B cell (primary cell): ENCODE measurements at regions not wholly inside any gene's neighbourhood (a gene's known extent, or its start where the extent isn't known, plus 50 kb on each side); places are given as distances from the start of the nearest gene placed in this dataset.

ENCODE experiments used
- ATAC-seq: fragments of 200-7000 bp; cut with Tn5 transposase; one replicate; pipeline ENCODE4 v1.10.0; 2021; ENCODE audit warnings: low read depth, mild to moderate bottlenecking, moderate number of reproducible peaks, moderate library complexity
- CTCF ChIA-PET: fragments of 350-600 bp; sonication (Branson Sonifier 250); formaldehyde crosslinking; loops from one replicate; lab custom pipeline; 2021; ENCODE audit warnings: antibody characterized with exemption, inconsistent platforms; lab: Charles Lee
- POLR2A ChIA-PET: fragments of 350-600 bp; sonication (Branson Sonifier 250); formaldehyde crosslinking; loops from one replicate; lab custom pipeline; 2021; ENCODE audit warnings: antibody characterized with exemption; lab: Charles Lee
- DNase-seq: peaks from one replicate; pipeline ENCODE4 v3.0.0; 2013
- H2AFZ ChIP-seq: 2 replicates; pipeline ENCODE4 v1.6.1; 2012; ENCODE audit warnings: mild to moderate bottlenecking, low read depth, low read length; ENCODE audit not compliant: insufficient read depth, poor library complexity, severe bottlenecking
- H3K27ac ChIP-seq, 2 donors: 1 replicate in 1 of 2; 2 replicates in 1 of 2; pipeline ENCODE4 v1.5.1; 2012 to 2013; ENCODE audit warnings: low read length in 2 of 2, mild to moderate bottlenecking in 2 of 2, moderate library complexity in 1 of 2
- H3K27me3 ChIP-seq, 4 experiments: fragments of 200-600 bp in 1 of 4; sonication (generic) in 1 of 4; replicated peaks in 1 of 4; 1 replicate in 2 of 4; 2 replicates in 2 of 4; pipeline versions ENCODE4 v1.6.1 to v1.7.0; 2013 to 2016; ENCODE audit warnings: low read length in 3 of 4, mild to moderate bottlenecking in 2 of 4, mixed read lengths in 1 of 4, moderate library complexity in 1 of 4; ENCODE audit not compliant: insufficient read depth in 4 of 4, control insufficient read depth in 3 of 4; ENCODE audit errors: control extremely low read depth in 1 of 4
- H3K36me3 ChIP-seq, 2 experiments: replicated peaks in 1 of 2; 1 replicate in 1 of 2; 2 replicates in 1 of 2; pipeline versions ENCODE4 v1.6.1 to v1.7.1; 2013; ENCODE audit warnings: low read length in 1 of 2; ENCODE audit not compliant: insufficient read depth in 2 of 2, control insufficient read depth in 1 of 2; ENCODE audit errors: control extremely low read depth in 1 of 2, extremely low read depth in 1 of 2
- H3K4me1 ChIP-seq, 2 donors: fragments of 200-600 bp in 1 of 2; sonication (generic) in 1 of 2; 1 replicate in 1 of 2; 2 replicates in 1 of 2; pipeline versions ENCODE4 v1.5.1 to v1.6.1; 2013 to 2017; ENCODE audit warnings: low read length in 2 of 2; ENCODE audit not compliant: control insufficient read depth in 2 of 2, insufficient read depth in 2 of 2
- H3K4me2 ChIP-seq: replicated peaks from 2 replicates; pipeline ENCODE3; 2012; ENCODE audit warnings: mild to moderate bottlenecking, low read depth, low read length; ENCODE audit not compliant: poor library complexity, severe bottlenecking
- H3K4me3 ChIP-seq, 5 experiments: fragments of 200-600 bp in 1 of 5; sonication (generic) in 1 of 5; 1 replicate in 3 of 5; 2 replicates in 2 of 5; pipeline versions ENCODE4 v1.5.1 to v1.7.0; 2011 to 2016; ENCODE audit warnings: low read length in 4 of 5, mild to moderate bottlenecking in 4 of 5, low read depth in 2 of 5, control low read depth in 1 of 5, moderate library complexity in 1 of 5; ENCODE audit not compliant: insufficient read depth in 1 of 5; ENCODE audit errors: control extremely low read depth in 1 of 5, extremely low read depth in 1 of 5
- H3K79me2 ChIP-seq: fragments of 200-600 bp; sonication (generic); one replicate; pipeline ENCODE4 v1.6.0; 2016; ENCODE audit warnings: low read length; ENCODE audit not compliant: control insufficient read depth, insufficient read depth
- H3K9ac ChIP-seq: fragments of 200-600 bp; sonication (generic); 2 replicates; pipeline ENCODE4 v1.6.1; 2017; ENCODE audit warnings: mild to moderate bottlenecking, low read length, moderate library complexity
- H3K9me3 ChIP-seq, 3 donors: one replicate each; pipeline versions ENCODE4 v1.6.1 to v1.7.1; 2013; ENCODE audit warnings: low read length in 2 of 3; ENCODE audit not compliant: control insufficient read depth in 2 of 3, insufficient read depth in 1 of 3; ENCODE audit errors: control extremely low read depth in 1 of 3
- H4K20me1 ChIP-seq: 2 replicates; pipeline ENCODE4 v1.6.0; 2012; ENCODE audit warnings: mild to moderate bottlenecking, low read length; ENCODE audit not compliant: insufficient read depth, control insufficient read depth, poor library complexity, severe bottlenecking
- H3K27ac Mint-ChIP-seq: one replicate; pipeline ENCODE4 v1.8.0; 2021; ENCODE audit warnings: mixed read lengths
- H3K27me3 Mint-ChIP-seq: one replicate; pipeline ENCODE4 v1.8.0; 2021; ENCODE audit warnings: mixed read lengths
- H3K4me1 Mint-ChIP-seq: one replicate; pipeline ENCODE4 v1.8.0; 2021; ENCODE audit warnings: mixed read lengths
- H3K4me3 Mint-ChIP-seq: one replicate; pipeline ENCODE4 v1.8.0; 2021; ENCODE audit warnings: mixed read lengths
- H3K9me3 Mint-ChIP-seq: one replicate; pipeline ENCODE4 v1.8.0; 2022; ENCODE audit warnings: mixed read lengths; ENCODE audit not compliant: insufficient read depth
- EZH2 ChIP-seq: IDR thresholded peaks from 2 replicates; pipeline ENCODE4 v1.6.1; 2012; ENCODE audit warnings: borderline replicate concordance, low read depth, mild to moderate bottlenecking, moderate library complexity, low read length; ENCODE audit not compliant: insufficient read depth, poor library complexity, severe bottlenecking
- WGBS: methylation state at CpG from one replicate; pipeline ENCODE4 v1.1.5; 2013; ENCODE audit warnings: missing lambda C conversion rate; ENCODE audit not compliant: insufficient coverage; 5-methylcytosine and 5-hydroxymethylcytosine counted together
- intact Hi-C: fragments of 100-400 bp; cut with micrococcal nuclease; formaldehyde crosslinking; loops from one replicate; pipeline ENCODE4 v1.10.0; 2022
- TF ChIP-seq, protein P1 (sequence below): fragments of 200-600 bp; IDR thresholded peaks from one replicate; pipeline ENCODE4 v1.8.0; 2022; ENCODE audit warnings: antibody characterized with exemption, mild to moderate bottlenecking

GRCh38 chr10:131692686-131693334 is 208.0 kb upstream of the PPP2R2D start:
- ATAC-seq (no peak), DNase-seq (no peak)
- H3K9ac ChIP-seq: no peak overlapping the region
- CTCF ChIA-PET: no interaction called here
- POLR2A ChIA-PET: no interaction called here
- intact Hi-C loops: no loop called here
- H3K4me2 ChIP-seq: no peak overlapping the region
- no peaks in the 10 kb centered on the region for H3K36me3 ChIP-seq
- no peak for TF ChIP-seq EZH2
- TF ChIP-seq, protein P1, sequence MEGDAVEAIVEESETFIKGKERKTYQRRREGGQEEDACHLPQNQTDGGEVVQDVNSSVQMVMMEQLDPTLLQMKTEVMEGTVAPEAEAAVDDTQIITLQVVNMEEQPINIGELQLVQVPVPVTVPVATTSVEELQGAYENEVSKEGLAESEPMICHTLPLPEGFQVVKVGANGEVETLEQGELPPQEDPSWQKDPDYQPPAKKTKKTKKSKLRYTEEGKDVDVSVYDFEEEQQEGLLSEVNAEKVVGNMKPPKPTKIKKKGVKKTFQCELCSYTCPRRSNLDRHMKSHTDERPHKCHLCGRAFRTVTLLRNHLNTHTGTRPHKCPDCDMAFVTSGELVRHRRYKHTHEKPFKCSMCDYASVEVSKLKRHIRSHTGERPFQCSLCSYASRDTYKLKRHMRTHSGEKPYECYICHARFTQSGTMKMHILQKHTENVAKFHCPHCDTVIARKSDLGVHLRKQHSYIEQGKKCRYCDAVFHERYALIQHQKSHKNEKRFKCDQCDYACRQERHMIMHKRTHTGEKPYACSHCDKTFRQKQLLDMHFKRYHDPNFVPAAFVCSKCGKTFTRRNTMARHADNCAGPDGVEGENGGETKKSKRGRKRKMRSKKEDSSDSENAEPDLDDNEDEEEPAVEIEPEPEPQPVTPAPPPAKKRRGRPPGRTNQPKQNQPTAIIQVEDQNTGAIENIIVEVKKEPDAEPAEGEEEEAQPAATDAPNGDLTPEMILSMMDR: no peak
- H3K4me1 ChIP-seq: no peaks in the 10 kb centered on the region
- H3K27ac ChIP-seq: no peak overlapping the region
- no peaks in the 10 kb centered on the region for H4K20me1 ChIP-seq
- no peaks in the 10 kb centered on the region for H3K27me3 Mint-ChIP-seq
- no peaks in the 10 kb centered on the region for H3K27me3 ChIP-seq
- H2AFZ ChIP-seq: no peak overlapping the region
- WGBS: 57% methylated on average over 7 of the region's 11 CpGs
- no peaks in the 10 kb centered on the region for H3K4me1 Mint-ChIP-seq
- H3K79me2 ChIP-seq: no peaks in the 10 kb centered on the region
- peaks cover 0 to 24% (median 0%) of the 10 kb centered on the region in 3 donors for H3K9me3 ChIP-seq
- H3K27ac Mint-ChIP-seq: no peak overlapping the region
- no peak overlapping the region for H3K4me3 Mint-ChIP-seq
- H3K9me3 Mint-ChIP-seq: no peaks in the 10 kb centered on the region
- H3K4me3 ChIP-seq: no peak overlapping the region

- TF ChIP-seq, protein P1: no peak
- no peak for TF ChIP-seq EZH2
- POLR2A ChIA-PET: no interaction called here
- WGBS: 88% methylated on average over 5 of the region's 8 CpGs
These were observed 207.0 kb upstream of the PPP2R2D start for GRCh38 chr10:131693766-131694165.

More at GRCh38 chr10:131693766-131694165, 207.0 kb upstream of the PPP2R2D start:
- H3K27ac Mint-ChIP-seq: no peak overlapping the region
- no peaks in the 10 kb centered on the region for H3K27me3 ChIP-seq
- H3K27ac ChIP-seq: no peak overlapping the region
- no peaks in the 10 kb centered on the region for H4K20me1 ChIP-seq
- no peaks in the 10 kb centered on the region for H3K27me3 Mint-ChIP-seq
- ATAC-seq: no peak
- H3K4me3 Mint-ChIP-seq: no peak overlapping the region
- CTCF ChIA-PET: no interaction called here
- H3K9me3 Mint-ChIP-seq: no peaks in the 10 kb centered on the region
- DNase-seq: no peak
- H3K9ac ChIP-seq: no peak overlapping the region
- no peaks in the 10 kb centered on the region for H3K4me1 ChIP-seq
- H3K36me3 ChIP-seq: no peaks in the 10 kb centered on the region
- peaks cover 0 to 22% (median 0%) of the 10 kb centered on the region in 3 donors for H3K9me3 ChIP-seq
- intact Hi-C loops: no loop called here
- H3K4me3 ChIP-seq: no peak overlapping the region
- no peaks in the 10 kb centered on the region for H3K4me1 Mint-ChIP-seq
- H3K4me2 ChIP-seq: no peak overlapping the region
- no peak overlapping the region for H2AFZ ChIP-seq
- H3K79me2 ChIP-seq: no peaks in the 10 kb centered on the region
